IMR-90 (cell line): ENCODE measurements at regions not wholly inside any gene's neighbourhood (a gene's known extent, or its start where the extent isn't known, plus 50 kb on each side); places are given as distances from the start of the nearest gene placed in this dataset.

Experiments used
- CEBPB ChIP-seq: IDR thresholded peaks from 2 replicates; pipeline ENCODE4 v1.6.1; 2012; ENCODE audit warnings: low read depth, low read length, improper control_type of control experiment
- CHD1 ChIP-seq: IDR thresholded peaks from 2 replicates; pipeline ENCODE4 v1.6.1; 2012; ENCODE audit warnings: low read depth, low read length, improper control_type of control experiment
- POLR2A ChIP-seq: IDR thresholded peaks from 2 replicates; pipeline ENCODE4 v1.6.1; 2012; ENCODE audit warnings: mild to moderate bottlenecking, low read depth, low read length
- RAD21 ChIP-seq: IDR thresholded peaks from 2 replicates; pipeline ENCODE4 v1.6.1; 2012; ENCODE audit warnings: low read length, improper control_type of control experiment
- RCOR1 ChIP-seq: IDR thresholded peaks from 2 replicates; pipeline ENCODE4 v1.6.1; 2012; ENCODE audit warnings: mild to moderate bottlenecking, low read length, improper control_type of control experiment; ENCODE audit not compliant: insufficient replicate concordance
- SMC3 ChIP-seq: fragments of 150-350 bp; IDR thresholded peaks from 2 replicates; pipeline ENCODE4 v1.6.1; 2016; ENCODE audit warnings: low read depth, mild to moderate bottlenecking, antibody characterized with exemption, low read length, moderate library complexity
- TF ChIP-seq, protein P1 (sequence below): conservative IDR thresholded peaks from 2 replicates; pipeline ENCODE4 v1.5.1; 2012; ENCODE audit warnings: mild to moderate bottlenecking, low read depth, low read length, improper control_type of control experiment
- TF ChIP-seq, protein P2 (sequence below): fragments of 150-350 bp; IDR thresholded peaks from 2 replicates; pipeline ENCODE4 v1.6.1; 2017; ENCODE audit warnings: mild to moderate bottlenecking, antibody characterized with exemption, low read length, low read depth

DNA sequence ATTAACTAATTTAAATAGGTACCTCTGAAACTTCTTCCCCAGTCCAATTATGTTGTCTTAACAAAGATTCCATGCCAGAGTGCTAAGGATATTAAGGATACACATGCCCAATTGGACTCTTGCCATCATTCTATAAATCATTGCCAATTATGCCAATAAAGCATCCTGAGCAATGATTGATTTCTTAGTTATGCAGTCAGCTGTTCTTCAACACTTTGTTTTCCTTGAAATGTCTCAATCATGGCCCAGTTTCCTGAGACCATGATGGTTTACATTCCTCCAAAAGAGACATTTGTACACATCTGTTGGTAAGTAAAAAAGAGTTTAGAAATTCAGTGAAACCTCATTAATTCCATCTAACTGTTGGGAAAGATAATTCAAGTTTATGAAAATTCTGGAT is 180.4 kb upstream of the PKN2 start:
- TF ChIP-seq POLR2A, result no peak
- TF ChIP-seq, protein P1, sequence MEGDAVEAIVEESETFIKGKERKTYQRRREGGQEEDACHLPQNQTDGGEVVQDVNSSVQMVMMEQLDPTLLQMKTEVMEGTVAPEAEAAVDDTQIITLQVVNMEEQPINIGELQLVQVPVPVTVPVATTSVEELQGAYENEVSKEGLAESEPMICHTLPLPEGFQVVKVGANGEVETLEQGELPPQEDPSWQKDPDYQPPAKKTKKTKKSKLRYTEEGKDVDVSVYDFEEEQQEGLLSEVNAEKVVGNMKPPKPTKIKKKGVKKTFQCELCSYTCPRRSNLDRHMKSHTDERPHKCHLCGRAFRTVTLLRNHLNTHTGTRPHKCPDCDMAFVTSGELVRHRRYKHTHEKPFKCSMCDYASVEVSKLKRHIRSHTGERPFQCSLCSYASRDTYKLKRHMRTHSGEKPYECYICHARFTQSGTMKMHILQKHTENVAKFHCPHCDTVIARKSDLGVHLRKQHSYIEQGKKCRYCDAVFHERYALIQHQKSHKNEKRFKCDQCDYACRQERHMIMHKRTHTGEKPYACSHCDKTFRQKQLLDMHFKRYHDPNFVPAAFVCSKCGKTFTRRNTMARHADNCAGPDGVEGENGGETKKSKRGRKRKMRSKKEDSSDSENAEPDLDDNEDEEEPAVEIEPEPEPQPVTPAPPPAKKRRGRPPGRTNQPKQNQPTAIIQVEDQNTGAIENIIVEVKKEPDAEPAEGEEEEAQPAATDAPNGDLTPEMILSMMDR, result no peak
- no peak for TF ChIP-seq RAD21
- TF ChIP-seq, protein P2, sequence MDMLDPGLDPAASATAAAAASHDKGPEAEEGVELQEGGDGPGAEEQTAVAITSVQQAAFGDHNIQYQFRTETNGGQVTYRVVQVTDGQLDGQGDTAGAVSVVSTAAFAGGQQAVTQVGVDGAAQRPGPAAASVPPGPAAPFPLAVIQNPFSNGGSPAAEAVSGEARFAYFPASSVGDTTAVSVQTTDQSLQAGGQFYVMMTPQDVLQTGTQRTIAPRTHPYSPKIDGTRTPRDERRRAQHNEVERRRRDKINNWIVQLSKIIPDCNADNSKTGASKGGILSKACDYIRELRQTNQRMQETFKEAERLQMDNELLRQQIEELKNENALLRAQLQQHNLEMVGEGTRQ, result no peak
- TF ChIP-seq SMC3, result no peak
- no peak for TF ChIP-seq CHD1
- no peak for TF ChIP-seq RCOR1
- TF ChIP-seq CEBPB, result no peak
